Adrenal gland (tissue), 5 donors: ENCODE measurements at regions not wholly inside any gene's neighbourhood (a gene's known extent, or its start where the extent isn't known, plus 50 kb on each side); places are given as distances from the start of the nearest gene placed in this dataset.

Source experiments
- CTCF ChIP-seq, 6 experiments: fragments of 450-650 bp in 4 of 6; fragments of 200-600 bp in 2 of 6; sonication (generic) in 1 of 6; IDR thresholded peaks; 1 replicate in 5 of 6; 2 replicates in 1 of 6; pipeline versions ENCODE4 v1.5.1 to v1.8.0; 2016 to 2021; ENCODE audit warnings: antibody characterized with exemption in 6 of 6, mild to moderate bottlenecking in 2 of 6, moderate library complexity in 1 of 6
- POLR2A ChIP-seq, 2 donors: fragments of 450-650 bp; IDR thresholded peaks; one replicate each; pipeline ENCODE4 v1.6.1; 2017; ENCODE audit warnings: antibody characterized with exemption in 2 of 2, mild to moderate bottlenecking in 2 of 2, moderate library complexity in 1 of 2
- donor health status: DM: no; HTN: no; CAD: no.

GRCh38 chr13:50280441-50280937 is 265.2 kb downstream of the KCNRG start:
- TF ChIP-seq CTCF (IDR thresholded peaks at IDR 0.05) (no peak), POLR2A (IDR thresholded peaks at IDR 0.05) (no peak)
